ENCODE measurements at regions not wholly inside any gene's neighbourhood (a gene's known extent, or its start where the extent isn't known, plus 50 kb on each side); places are given as distances from the start of the nearest gene placed in this dataset.

DNA sequence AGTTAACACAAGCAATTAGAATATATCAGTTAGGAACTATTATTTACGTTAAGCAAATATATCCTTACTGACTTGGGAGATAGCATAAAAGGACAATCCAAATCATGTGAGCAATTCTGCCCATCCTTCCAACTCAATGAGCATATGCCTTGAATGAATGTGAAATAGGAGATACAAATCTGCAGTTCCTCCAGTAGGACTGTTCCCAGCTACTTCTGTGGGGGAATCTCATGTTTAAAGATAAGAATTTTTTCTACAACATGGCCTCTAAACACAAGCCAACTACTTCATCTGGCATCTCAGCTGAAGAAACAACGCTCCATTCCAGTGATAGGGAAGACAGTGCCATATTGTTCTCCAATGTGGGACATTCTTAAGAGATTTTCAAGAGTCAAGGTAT lies 110.7 kb upstream of the NIPBL start:
- H3K4me1 ChIP-seq (ENCODE audit: insufficient read depth, low read length) = no peaks in the 10 kb centered on the region
- ATAC-seq (ENCODE audit: poor library complexity) = no peak
- Mint-ChIP-seq H3K4me1 (ENCODE audit: low read depth) (no peaks in the 10 kb centered on the region), H3K4me3 (no peak overlapping the region), H3K9me3 (no peaks in the 10 kb centered on the region), H3K27me3 (peaks cover 28% of the 10 kb centered on the region), H3K27ac (no peak overlapping the region), H3K36me3 (ENCODE audit: low read depth) (no peaks in the 10 kb centered on the region)
- no peaks in the 10 kb centered on the region for H3K27me3 ChIP-seq (ENCODE audit: control insufficient read depth in 1 of 2, insufficient read depth in 2 of 2, low read length in 2 of 2)
- TF ChIP-seq, protein P1, sequence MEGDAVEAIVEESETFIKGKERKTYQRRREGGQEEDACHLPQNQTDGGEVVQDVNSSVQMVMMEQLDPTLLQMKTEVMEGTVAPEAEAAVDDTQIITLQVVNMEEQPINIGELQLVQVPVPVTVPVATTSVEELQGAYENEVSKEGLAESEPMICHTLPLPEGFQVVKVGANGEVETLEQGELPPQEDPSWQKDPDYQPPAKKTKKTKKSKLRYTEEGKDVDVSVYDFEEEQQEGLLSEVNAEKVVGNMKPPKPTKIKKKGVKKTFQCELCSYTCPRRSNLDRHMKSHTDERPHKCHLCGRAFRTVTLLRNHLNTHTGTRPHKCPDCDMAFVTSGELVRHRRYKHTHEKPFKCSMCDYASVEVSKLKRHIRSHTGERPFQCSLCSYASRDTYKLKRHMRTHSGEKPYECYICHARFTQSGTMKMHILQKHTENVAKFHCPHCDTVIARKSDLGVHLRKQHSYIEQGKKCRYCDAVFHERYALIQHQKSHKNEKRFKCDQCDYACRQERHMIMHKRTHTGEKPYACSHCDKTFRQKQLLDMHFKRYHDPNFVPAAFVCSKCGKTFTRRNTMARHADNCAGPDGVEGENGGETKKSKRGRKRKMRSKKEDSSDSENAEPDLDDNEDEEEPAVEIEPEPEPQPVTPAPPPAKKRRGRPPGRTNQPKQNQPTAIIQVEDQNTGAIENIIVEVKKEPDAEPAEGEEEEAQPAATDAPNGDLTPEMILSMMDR (IDR thresholded peaks at IDR 0.05) = no peak
- H3K27ac ChIP-seq (ENCODE audit: low read depth in 1 of 2, low read length in 2 of 2) = no peak overlapping the region
- no peaks in the 10 kb centered on the region for H3K9me3 ChIP-seq (ENCODE audit: control insufficient read depth in 1 of 2, insufficient read depth in 1 of 2, low read length in 2 of 2)
- intact Hi-C loops (cut with DNase I, micrococcal nuclease) = no loop called here
- no peak for DNase-seq
- ChIA-PET POLR2A (no interaction called here), CTCF (no interaction called here)
- H3K4me3 ChIP-seq (ENCODE audit: low read length) = no peak overlapping the region
- no peaks in the 10 kb centered on the region for H3K36me3 ChIP-seq (ENCODE audit: insufficient read depth, low read length)

DNA sequence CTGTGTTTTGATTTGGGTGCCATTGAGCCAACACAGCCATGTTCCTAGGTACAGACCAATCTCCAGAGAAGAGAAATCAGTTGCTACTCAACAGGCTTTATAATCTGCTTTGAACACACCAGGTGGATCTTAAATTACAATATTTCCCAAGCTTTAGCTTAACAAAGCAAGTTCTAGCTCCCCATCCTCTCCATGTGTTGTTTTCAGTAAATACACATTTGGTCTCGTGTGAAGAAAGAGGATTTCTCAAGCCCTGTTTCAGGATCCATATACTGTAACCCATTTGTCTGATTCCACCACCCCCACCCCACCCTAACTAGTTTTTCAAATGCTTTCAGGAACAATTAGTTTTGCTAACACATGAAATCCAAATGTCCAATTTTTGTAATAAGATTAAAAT lies 109.6 kb upstream of the NIPBL start:
- ATAC-seq (ENCODE audit: poor library complexity) = no peak
- POLR2A ChIA-PET = no interaction called here
- TF ChIP-seq, protein P1 (IDR thresholded peaks at IDR 0.05) = no peak

DNA sequence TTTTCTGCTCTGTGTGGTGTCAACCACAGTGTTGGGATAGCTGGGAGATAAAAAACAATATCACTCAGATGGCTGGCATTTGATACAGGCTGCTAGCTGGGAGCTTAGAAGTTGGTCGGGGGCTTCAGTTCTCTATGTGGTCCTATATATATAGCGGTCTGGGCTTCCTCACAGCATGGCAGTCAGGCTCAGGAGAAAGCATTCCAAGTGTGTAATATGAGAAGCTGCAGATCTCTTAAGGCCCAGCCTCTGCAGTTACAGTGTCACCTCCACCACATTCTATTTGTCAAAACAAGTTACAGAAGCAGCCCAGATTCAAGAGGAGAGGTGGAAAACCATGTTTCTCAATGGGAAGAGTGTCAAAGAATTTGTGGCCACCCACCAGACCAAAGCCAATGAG lies 108.1 kb upstream of the NIPBL start:
- POLR2A ChIA-PET = no interaction called here
- Mint-ChIP-seq H3K27ac (no peak overlapping the region), H3K4me3 (no peak overlapping the region), H3K4me1 (ENCODE audit: low read depth) (no peaks in the 10 kb centered on the region), H3K36me3 (ENCODE audit: low read depth) (no peaks in the 10 kb centered on the region), H3K27me3 (peaks cover 21% of the 10 kb centered on the region), H3K9me3 (no peaks in the 10 kb centered on the region)
- CTCF ChIA-PET = no interaction called here
- no peaks in the 10 kb centered on the region for H3K4me1 ChIP-seq (ENCODE audit: insufficient read depth, low read length)
- ATAC-seq (ENCODE audit: poor library complexity) (no peak), DNase-seq (no peak)
- no peaks in the 10 kb centered on the region for H3K36me3 ChIP-seq (ENCODE audit: insufficient read depth, low read length)
- H3K9me3 ChIP-seq (ENCODE audit: control insufficient read depth in 1 of 2, insufficient read depth in 1 of 2, low read length in 2 of 2) = no peaks in the 10 kb centered on the region
- H3K4me3 ChIP-seq (ENCODE audit: low read length) = no peak overlapping the region
- TF ChIP-seq, protein P1 (IDR thresholded peaks at IDR 0.05) = no peak
- intact Hi-C loops (cut with DNase I, micrococcal nuclease) = no loop called here
- H3K27me3 ChIP-seq (ENCODE audit: control insufficient read depth in 1 of 2, insufficient read depth in 2 of 2, low read length in 2 of 2) = no peaks in the 10 kb centered on the region
- no peak overlapping the region for H3K27ac ChIP-seq (ENCODE audit: low read depth in 1 of 2, low read length in 2 of 2)

More for the DNA sequence above, 109.6 kb upstream of the NIPBL start:
- Mint-ChIP-seq H3K4me1 (ENCODE audit: low read depth) (no peaks in the 10 kb centered on the region), H3K27me3 (peaks cover 26% of the 10 kb centered on the region), H3K9me3 (no peaks in the 10 kb centered on the region), H3K27ac (no peak overlapping the region), H3K36me3 (ENCODE audit: low read depth) (no peaks in the 10 kb centered on the region), H3K4me3 (no peak overlapping the region)
- CTCF ChIA-PET = no interaction called here
- Histone ChIP-seq H3K27me3 (ENCODE audit: control insufficient read depth in 1 of 2, insufficient read depth in 2 of 2, low read length in 2 of 2) (no peaks in the 10 kb centered on the region), H3K36me3 (ENCODE audit: insufficient read depth, low read length) (no peaks in the 10 kb centered on the region), H3K4me3 (ENCODE audit: low read length) (no peak overlapping the region), H3K27ac (ENCODE audit: low read depth in 1 of 2, low read length in 2 of 2) (no peak overlapping the region), H3K9me3 (ENCODE audit: control insufficient read depth in 1 of 2, insufficient read depth in 1 of 2, low read length in 2 of 2) (no peaks in the 10 kb centered on the region), H3K4me1 (ENCODE audit: insufficient read depth, low read length) (no peaks in the 10 kb centered on the region)
- intact Hi-C loops (cut with DNase I, micrococcal nuclease) = no loop called here
- no peak for DNase-seq

All from CD4-positive, alpha-beta T cell (primary cell).